ENCODE measurements at regions not wholly inside any gene's neighbourhood (a gene's known extent, or its start where the extent isn't known, plus 50 kb on each side); places are given as distances from the start of the nearest gene placed in this dataset.

DNA sequence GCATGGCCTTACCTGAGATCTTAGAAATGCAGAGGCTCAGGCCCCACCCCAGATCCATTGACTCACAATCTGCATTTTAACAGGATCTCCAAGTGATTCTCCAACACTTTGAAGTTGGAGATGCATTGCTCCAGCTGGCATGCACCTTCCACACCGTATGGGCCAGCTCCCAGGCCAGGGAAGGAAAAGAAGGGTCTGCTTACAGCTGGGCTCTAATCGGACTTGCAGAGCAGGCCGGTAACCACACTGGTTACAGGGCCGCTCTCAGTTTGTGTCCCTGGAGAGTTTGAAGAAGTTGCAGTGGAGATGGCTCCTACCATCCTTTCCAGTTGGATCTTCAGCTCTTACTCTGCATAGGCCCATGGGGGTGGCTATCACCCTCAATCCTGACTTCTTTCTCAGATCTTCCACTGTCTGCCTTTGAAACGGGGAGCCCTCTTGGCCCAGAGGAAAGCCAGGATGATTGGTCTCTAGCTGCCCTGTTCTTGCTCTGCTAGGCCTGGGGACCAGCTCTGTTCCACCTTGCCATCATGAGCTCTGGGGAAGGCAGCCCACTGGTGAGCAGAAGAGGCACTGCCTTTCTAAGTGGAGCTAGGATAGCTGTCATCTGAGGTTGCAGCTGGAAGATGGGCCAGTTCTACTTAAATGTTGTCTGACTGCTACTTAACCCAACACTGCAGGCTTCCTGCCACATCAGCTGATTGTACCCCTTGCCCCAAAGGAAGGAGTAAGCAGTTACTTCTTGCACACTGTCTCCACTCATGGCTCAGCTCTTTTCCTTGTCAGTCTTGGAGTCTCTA lies 105.6 kb upstream of the NAV2 start:
- H3K36me3 ChIP-seq (ENCODE audit: control insufficient read depth in 2 of 2, extremely low read depth in 1 of 2, insufficient read depth in 2 of 2, low read length in 2 of 2): no peaks in the 10 kb centered on the region
- dilution Hi-C loops (cut with MboI; ENCODE audit: extremely low pct_ligation_motif_present, low sequenced_read_pairs) (no loop called here), intact Hi-C loops (cut with micrococcal nuclease) (no loop called here)
- BruUV-seq (replicated peaks): no TSS peak
- no peaks in the 10 kb centered on the region for H3K79me2 ChIP-seq (ENCODE audit: control insufficient read depth, insufficient read depth, low read length)
- FAIRE-seq: no peak
- peaks cover 8% of the 10 kb centered on the region for H3K4me1 ChIP-seq (ENCODE audit: control insufficient read depth, extremely low read depth, insufficient read depth, low read length)
- no peaks in the 10 kb centered on the region for H3K9me3 ChIP-seq (replicated peaks; ENCODE audit: control insufficient read depth, insufficient read depth, low read length)
- ChIA-PET CTCF (interaction anchor here (0.8 to 2.5 kb wide), 8 partner anchors 8 to 135 kb away, joined by 3 to 10 read pairs (median 4); partner anchors contain the start of gene NAV2), POLR2A (no interaction called here)
- H3K4me3 ChIP-seq (replicated peaks in 1 of 3; ENCODE audit: insufficient read depth in 1 of 3, low read depth in 1 of 3, low read length in 3 of 3): no peak overlapping the region
- no peak overlapping the region for H3K27ac ChIP-seq (ENCODE audit: insufficient read depth, low read depth, low read length)
- H4K20me1 ChIP-seq (replicated peaks; ENCODE audit: control insufficient read depth, extremely low read depth, insufficient read depth, low read length): no peaks in the 10 kb centered on the region
- no peaks in the 10 kb centered on the region for H3K27me3 ChIP-seq (ENCODE audit: control insufficient read depth in 2 of 2, insufficient read depth in 2 of 2, low read length in 2 of 2)
- H3K4me2 ChIP-seq (ENCODE audit: insufficient read depth, low read length): no peak overlapping the region
- no peak overlapping the region for H3K9ac ChIP-seq (replicated peaks; ENCODE audit: extremely low read depth, insufficient read depth, low read length)
- H2AFZ ChIP-seq (ENCODE audit: low read depth, low read length): no peak overlapping the region
- no peaks in the 10 kb centered on the region for H3K9me1 ChIP-seq (replicated peaks; ENCODE audit: control insufficient read depth, extremely low read depth, insufficient read depth, low read length)
- DNase-seq (ENCODE audit: low read depth, low spot score): no peak
- TF ChIP-seq POLR2AphosphoS5 (IDR thresholded peaks at IDR 0.05; ENCODE audit: insufficient read depth, low read depth, low read length) (no peak), MYC (IDR thresholded peaks at IDR 0.05; ENCODE audit: low read depth, low read length) (no peak), EZH2 (IDR thresholded peaks at IDR 0.05; ENCODE audit: borderline replicate concordance, low read depth, low read length, severe bottlenecking) (no peak)
- TF ChIP-seq, protein P1, sequence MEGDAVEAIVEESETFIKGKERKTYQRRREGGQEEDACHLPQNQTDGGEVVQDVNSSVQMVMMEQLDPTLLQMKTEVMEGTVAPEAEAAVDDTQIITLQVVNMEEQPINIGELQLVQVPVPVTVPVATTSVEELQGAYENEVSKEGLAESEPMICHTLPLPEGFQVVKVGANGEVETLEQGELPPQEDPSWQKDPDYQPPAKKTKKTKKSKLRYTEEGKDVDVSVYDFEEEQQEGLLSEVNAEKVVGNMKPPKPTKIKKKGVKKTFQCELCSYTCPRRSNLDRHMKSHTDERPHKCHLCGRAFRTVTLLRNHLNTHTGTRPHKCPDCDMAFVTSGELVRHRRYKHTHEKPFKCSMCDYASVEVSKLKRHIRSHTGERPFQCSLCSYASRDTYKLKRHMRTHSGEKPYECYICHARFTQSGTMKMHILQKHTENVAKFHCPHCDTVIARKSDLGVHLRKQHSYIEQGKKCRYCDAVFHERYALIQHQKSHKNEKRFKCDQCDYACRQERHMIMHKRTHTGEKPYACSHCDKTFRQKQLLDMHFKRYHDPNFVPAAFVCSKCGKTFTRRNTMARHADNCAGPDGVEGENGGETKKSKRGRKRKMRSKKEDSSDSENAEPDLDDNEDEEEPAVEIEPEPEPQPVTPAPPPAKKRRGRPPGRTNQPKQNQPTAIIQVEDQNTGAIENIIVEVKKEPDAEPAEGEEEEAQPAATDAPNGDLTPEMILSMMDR (IDR thresholded peaks at IDR 0.05; ENCODE audit: extremely low read depth in 1 of 2, insufficient read depth in 1 of 2, low read depth in 1 of 2, low read length in 2 of 2): no peak

Data from endothelial cell of umbilical vein (primary cell).